HepG2 (cell line): ENCODE measurements at regions not wholly inside any gene's neighbourhood (a gene's known extent, or its start where the extent isn't known, plus 50 kb on each side); places are given as distances from the start of the nearest gene placed in this dataset.

Source experiments
- E2F5 ChIP-seq: sonication (generic); formaldehyde crosslinking; conservative IDR thresholded peaks from 2 replicates; pipeline ENCODE4 v1.4.0; 2020; ENCODE audit warnings: missing genetic modification reagents
- KIAA2018 ChIP-seq: sonication (generic); formaldehyde crosslinking; IDR thresholded peaks from 2 replicates; pipeline ENCODE4 v1.5.0; 2020; ENCODE audit warnings: mild to moderate bottlenecking, missing genetic modification reagents, borderline replicate concordance
- NBN ChIP-seq: fragments of 450-650 bp; conservative IDR thresholded peaks from 2 replicates; pipeline ENCODE4 v1.6.1; 2017
- RAD51 ChIP-seq: fragments of 450-650 bp; IDR thresholded peaks from 2 replicates; pipeline ENCODE4 v1.6.1; 2016; ENCODE audit warnings: borderline replicate concordance
- ZNF644 ChIP-seq: IDR thresholded peaks from 2 replicates; pipeline ENCODE4 v1.6.1; 2016; ENCODE audit warnings: low read depth
- ZNF883 ChIP-seq: sonication (generic); formaldehyde crosslinking; IDR thresholded peaks from 2 replicates; pipeline ENCODE4 v1.5.1; 2020; ENCODE audit warnings: mild to moderate bottlenecking, missing genetic modification reagents; ENCODE audit errors: not compliant biosample characterization

GRCh38 chr13:83344518-83344917, 537.8 kb downstream of the SLITRK1 start (continued):
- TF ChIP-seq KIAA2018 (CRISPR knock-in tag), result no peak
- no peak for TF ChIP-seq NBN
- no peak for TF ChIP-seq E2F5 (CRISPR knock-in tag)
- TF ChIP-seq ZNF644 (CRISPR knock-in tag), result no peak
- no peak for TF ChIP-seq RAD51
- no peak for TF ChIP-seq ZNF883 (CRISPR knock-in tag)
